Tibial nerve (tissue), 3 donors: ENCODE measurements at regions not wholly inside any gene's neighbourhood (a gene's known extent, or its start where the extent isn't known, plus 50 kb on each side); places are given as distances from the start of the nearest gene placed in this dataset.

Experiments used
- POLR2A ChIP-seq, 2 donors: fragments of 450-650 bp; IDR thresholded peaks; one replicate each; pipeline ENCODE4 v1.6.1; 2017; ENCODE audit warnings: antibody characterized with exemption in 2 of 2, mild to moderate bottlenecking in 2 of 2, moderate library complexity in 2 of 2
- TF ChIP-seq, protein P1 (sequence below), 5 experiments: fragments of 200-600 bp in 3 of 5; fragments of 450-650 bp in 2 of 5; sonication (generic) in 3 of 5; IDR thresholded peaks; one replicate each; pipeline ENCODE4 v1.5.1; 2016 to 2019; ENCODE audit warnings: antibody characterized with exemption in 5 of 5, mild to moderate bottlenecking in 3 of 5, moderate library complexity in 2 of 5

DNA sequence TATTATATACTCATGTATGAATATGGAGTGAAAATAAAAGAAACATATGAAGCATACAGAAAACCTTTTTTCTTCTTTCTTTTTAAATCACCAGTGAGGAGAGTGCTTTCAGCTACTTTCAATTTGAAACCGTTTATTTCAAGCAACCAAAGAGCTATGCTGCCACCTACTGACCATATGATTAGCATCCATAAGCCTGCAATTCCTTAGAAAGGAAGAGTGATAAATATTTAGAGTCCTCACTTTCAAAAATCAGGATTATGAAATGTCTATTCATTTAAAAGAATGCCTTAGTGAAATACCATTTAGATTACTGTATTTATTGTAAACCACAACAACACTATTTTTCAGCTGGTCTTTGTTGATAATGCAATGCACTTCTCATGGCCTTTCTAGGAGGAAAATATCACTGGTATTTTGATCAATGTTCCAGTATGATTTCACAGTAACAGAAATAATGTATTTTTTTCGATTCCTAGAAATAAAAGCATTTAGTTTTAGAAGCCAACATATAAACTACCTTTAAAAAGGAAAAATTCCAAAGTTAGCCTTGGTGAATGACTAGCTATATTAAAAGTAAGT is 667.6 kb downstream of the PCDH18 start:
- TF ChIP-seq, protein P1, sequence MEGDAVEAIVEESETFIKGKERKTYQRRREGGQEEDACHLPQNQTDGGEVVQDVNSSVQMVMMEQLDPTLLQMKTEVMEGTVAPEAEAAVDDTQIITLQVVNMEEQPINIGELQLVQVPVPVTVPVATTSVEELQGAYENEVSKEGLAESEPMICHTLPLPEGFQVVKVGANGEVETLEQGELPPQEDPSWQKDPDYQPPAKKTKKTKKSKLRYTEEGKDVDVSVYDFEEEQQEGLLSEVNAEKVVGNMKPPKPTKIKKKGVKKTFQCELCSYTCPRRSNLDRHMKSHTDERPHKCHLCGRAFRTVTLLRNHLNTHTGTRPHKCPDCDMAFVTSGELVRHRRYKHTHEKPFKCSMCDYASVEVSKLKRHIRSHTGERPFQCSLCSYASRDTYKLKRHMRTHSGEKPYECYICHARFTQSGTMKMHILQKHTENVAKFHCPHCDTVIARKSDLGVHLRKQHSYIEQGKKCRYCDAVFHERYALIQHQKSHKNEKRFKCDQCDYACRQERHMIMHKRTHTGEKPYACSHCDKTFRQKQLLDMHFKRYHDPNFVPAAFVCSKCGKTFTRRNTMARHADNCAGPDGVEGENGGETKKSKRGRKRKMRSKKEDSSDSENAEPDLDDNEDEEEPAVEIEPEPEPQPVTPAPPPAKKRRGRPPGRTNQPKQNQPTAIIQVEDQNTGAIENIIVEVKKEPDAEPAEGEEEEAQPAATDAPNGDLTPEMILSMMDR (IDR thresholded peaks at IDR 0.05) = peak in 4 of 5 experiments; percentile 58 to 69 (median 62)
- TF ChIP-seq POLR2A (IDR thresholded peaks at IDR 0.05) = no peak
